SK-N-SH (cell line): ENCODE measurements at regions not wholly inside any gene's neighbourhood (a gene's known extent, or its start where the extent isn't known, plus 50 kb on each side); places are given as distances from the start of the nearest gene placed in this dataset.

Experiments used
- CHD2 ChIP-seq: fragments of 150-350 bp; IDR thresholded peaks from 2 replicates; pipeline ENCODE4 v1.6.1; 2018; ENCODE audit warnings: low read length; ENCODE audit not compliant: partially characterized antibody
- EZH2phosphoT487 ChIP-seq: fragments of 200-600 bp; sonication (generic); IDR thresholded peaks from 2 replicates; pipeline ENCODE4 v1.6.1; 2017; ENCODE audit warnings: low read depth, mixed run types, mild to moderate bottlenecking, antibody characterized with exemption, moderate library complexity, borderline replicate concordance
- GABPA ChIP-seq: IDR thresholded peaks from 2 replicates; pipeline ENCODE4 v1.4.0; 2012; ENCODE audit warnings: low read depth, mild to moderate bottlenecking
- JUND ChIP-seq: IDR thresholded peaks from 2 replicates; pipeline ENCODE4 v1.4.0; 2012
- RAD21 ChIP-seq: IDR thresholded peaks from 2 replicates; pipeline ENCODE4 v1.6.1; 2012; ENCODE audit warnings: mild to moderate bottlenecking, low read length
- RXRA ChIP-seq: IDR thresholded peaks from 2 replicates; pipeline ENCODE4 v1.4.0; 2012; ENCODE audit warnings: low read depth, mild to moderate bottlenecking, borderline replicate concordance
- TAF1 ChIP-seq: IDR thresholded peaks from 2 replicates; pipeline ENCODE4 v1.6.1; 2012; ENCODE audit warnings: low read depth, mild to moderate bottlenecking, low read length, moderate library complexity, borderline replicate concordance
- TEAD4 ChIP-seq: IDR thresholded peaks from 2 replicates; pipeline ENCODE4 v1.4.0; 2012; ENCODE audit warnings: mild to moderate bottlenecking, borderline replicate concordance; ENCODE audit not compliant: insufficient read depth
- USF1 ChIP-seq: IDR thresholded peaks from 2 replicates; pipeline ENCODE4 v1.4.0; 2012; ENCODE audit warnings: low read depth, borderline replicate concordance
- ZBTB33 ChIP-seq: IDR thresholded peaks from 2 replicates; pipeline ENCODE4 v1.4.0; 2012; ENCODE audit warnings: low read depth, borderline replicate concordance
- TF ChIP-seq, protein P1 (sequence below): fragments of 200-600 bp; sonication (generic); IDR thresholded peaks from 2 replicates; pipeline ENCODE4 v1.6.1; 2017; ENCODE audit warnings: antibody characterized with exemption, mild to moderate bottlenecking, moderate library complexity
- TF ChIP-seq, protein P2 (sequence below): IDR thresholded peaks from 2 replicates; pipeline ENCODE4 v1.4.0; 2012; ENCODE audit warnings: low read depth
- TF ChIP-seq, protein P3 (sequence below): fragments of 150-350 bp; IDR thresholded peaks from 2 replicates; pipeline ENCODE4 v1.6.1; 2017; ENCODE audit warnings: antibody characterized with exemption, low read length, low read depth, borderline replicate concordance
- TF ChIP-seq, protein P4 (sequence below): IDR thresholded peaks from 2 replicates; pipeline ENCODE4; 2012

- TF ChIP-seq, protein P1, sequence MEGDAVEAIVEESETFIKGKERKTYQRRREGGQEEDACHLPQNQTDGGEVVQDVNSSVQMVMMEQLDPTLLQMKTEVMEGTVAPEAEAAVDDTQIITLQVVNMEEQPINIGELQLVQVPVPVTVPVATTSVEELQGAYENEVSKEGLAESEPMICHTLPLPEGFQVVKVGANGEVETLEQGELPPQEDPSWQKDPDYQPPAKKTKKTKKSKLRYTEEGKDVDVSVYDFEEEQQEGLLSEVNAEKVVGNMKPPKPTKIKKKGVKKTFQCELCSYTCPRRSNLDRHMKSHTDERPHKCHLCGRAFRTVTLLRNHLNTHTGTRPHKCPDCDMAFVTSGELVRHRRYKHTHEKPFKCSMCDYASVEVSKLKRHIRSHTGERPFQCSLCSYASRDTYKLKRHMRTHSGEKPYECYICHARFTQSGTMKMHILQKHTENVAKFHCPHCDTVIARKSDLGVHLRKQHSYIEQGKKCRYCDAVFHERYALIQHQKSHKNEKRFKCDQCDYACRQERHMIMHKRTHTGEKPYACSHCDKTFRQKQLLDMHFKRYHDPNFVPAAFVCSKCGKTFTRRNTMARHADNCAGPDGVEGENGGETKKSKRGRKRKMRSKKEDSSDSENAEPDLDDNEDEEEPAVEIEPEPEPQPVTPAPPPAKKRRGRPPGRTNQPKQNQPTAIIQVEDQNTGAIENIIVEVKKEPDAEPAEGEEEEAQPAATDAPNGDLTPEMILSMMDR: no peak
- TF ChIP-seq, protein P2, sequence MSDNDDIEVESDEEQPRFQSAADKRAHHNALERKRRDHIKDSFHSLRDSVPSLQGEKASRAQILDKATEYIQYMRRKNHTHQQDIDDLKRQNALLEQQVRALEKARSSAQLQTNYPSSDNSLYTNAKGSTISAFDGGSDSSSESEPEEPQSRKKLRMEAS: no peak
- no peak for TF ChIP-seq TEAD4
- no peak for TF ChIP-seq TAF1
- no peak for TF ChIP-seq RAD21
- TF ChIP-seq, protein P3, sequence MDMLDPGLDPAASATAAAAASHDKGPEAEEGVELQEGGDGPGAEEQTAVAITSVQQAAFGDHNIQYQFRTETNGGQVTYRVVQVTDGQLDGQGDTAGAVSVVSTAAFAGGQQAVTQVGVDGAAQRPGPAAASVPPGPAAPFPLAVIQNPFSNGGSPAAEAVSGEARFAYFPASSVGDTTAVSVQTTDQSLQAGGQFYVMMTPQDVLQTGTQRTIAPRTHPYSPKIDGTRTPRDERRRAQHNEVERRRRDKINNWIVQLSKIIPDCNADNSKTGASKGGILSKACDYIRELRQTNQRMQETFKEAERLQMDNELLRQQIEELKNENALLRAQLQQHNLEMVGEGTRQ: no peak
- no peak for TF ChIP-seq JUND
- no peak for TF ChIP-seq ZBTB33
- no peak for TF ChIP-seq RXRA
- TF ChIP-seq CHD2: no peak
- no peak for TF ChIP-seq USF1
- no peak for TF ChIP-seq GABPA
- TF ChIP-seq, protein P4, sequence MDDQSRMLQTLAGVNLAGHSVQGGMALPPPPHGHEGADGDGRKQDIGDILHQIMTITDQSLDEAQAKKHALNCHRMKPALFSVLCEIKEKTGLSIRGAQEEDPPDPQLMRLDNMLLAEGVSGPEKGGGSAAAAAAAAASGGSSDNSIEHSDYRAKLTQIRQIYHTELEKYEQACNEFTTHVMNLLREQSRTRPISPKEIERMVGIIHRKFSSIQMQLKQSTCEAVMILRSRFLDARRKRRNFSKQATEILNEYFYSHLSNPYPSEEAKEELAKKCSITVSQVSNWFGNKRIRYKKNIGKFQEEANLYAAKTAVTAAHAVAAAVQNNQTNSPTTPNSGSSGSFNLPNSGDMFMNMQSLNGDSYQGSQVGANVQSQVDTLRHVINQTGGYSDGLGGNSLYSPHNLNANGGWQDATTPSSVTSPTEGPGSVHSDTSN: no peak
- no peak for TF ChIP-seq EZH2phosphoT487
These were observed 740.5 kb upstream of the EEF2KMT start for GRCh38 chr16:5838071-5838470.
